HG03342 (cell line): ENCODE measurements at regions not wholly inside any gene's neighbourhood (a gene's known extent, or its start where the extent isn't known, plus 50 kb on each side); places are given as distances from the start of the nearest gene placed in this dataset.

Source experiments
- ATAC-seq: cut with Tn5 transposase; IDR thresholded peaks from one replicate; pipeline ENCODE4 v1.9.1; 2021; ENCODE audit warnings: mild to moderate bottlenecking, moderate library complexity; ENCODE audit not compliant: unreplicated experiment

DNA sequence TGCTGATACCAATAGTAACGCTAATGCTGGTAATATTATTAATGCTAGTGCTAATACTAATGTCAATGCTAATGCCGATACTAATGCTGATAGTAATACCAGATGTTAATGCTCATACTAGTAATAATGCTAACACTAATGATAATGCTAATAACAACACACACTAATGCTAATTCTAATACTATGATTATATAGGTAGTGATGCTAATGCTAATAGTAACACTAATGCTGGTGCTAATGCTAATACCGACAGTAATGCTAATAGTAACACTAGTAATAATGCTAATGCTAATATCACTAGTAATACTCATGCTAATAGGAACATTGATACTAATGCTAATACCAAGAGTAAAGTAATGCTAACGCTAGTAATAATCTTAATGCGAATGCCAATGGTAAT, 406.4 kb upstream of the RNF32 start:
- ATAC-seq: no peak

DNA sequence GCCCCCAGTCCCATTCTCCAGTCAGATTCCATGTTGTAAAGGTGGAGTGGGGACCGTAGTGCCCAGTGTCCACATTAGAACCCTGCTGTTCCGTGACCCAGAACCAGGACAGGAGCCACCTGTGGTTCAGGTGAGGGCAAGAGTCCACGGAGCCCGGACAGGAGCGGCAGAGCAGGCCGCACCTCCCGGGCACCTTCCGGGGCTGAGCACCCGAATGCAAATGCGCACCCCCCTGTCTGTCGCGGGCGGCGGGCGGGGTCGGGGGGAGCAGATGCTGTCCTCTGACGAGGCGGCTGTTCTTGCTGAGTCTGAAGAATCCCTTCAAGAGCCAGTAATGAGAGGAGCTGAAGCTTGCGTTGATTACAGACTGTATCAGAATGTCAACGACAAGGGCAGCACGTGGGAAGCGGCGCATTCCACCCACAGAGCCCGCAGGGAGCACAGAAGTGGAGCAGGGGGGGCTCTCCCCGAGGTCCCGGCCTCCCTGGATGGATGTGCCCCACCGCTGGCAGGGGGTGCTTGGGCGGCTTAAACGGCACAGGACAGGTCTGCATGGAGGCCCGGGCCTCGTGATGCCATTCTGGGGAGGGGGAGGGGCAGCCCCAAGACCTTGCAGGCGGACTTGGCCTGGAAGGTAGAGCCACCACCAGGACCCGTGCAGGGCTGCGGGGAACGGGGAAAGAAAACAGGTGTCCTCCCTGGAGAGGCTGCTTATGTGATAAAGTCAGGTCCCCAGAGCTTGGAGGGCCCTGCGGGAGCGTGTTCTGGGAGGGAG, 407.5 kb upstream of the RNF32 start:
- ATAC-seq: no peak

DNA sequence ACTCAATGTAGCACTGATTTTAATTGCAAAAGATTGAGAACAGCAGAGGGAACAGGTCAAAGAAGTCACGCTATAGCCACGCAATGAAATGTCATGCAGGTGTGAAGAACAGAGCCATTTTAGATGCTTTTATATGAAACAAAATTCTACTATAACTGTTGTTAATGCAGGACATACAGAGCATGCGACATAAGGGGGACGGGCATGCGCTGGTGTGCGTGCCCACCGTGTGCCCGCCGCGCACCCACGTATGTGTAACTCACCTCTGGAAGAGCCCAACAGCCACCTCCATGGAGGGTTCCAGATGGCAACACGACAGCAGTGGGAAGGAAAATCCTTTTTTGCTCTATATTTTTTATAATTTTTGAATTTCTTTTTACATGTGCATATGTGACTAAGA, 410.0 kb upstream of the RNF32 start:
- no peak for ATAC-seq

DNA sequence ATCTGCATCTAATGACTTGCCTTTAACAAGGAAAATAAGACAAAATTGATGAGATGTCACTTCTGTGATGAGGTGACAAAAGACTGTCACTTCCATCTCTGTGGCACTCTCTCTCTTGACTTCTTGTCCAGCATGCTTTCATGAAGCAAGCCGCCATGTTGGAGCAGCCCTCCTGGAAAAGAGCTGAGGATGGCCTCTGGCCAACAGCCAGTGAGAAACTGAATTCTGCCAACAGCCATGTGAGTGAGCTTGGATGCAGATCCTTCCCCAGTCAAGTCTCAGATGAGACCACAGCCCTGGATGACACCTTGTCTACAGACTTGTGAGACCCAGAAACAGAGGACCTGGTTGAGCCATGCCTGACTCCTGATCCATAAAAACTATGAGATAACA, 412.6 kb upstream of the SHH start:
- no peak for ATAC-seq

DNA sequence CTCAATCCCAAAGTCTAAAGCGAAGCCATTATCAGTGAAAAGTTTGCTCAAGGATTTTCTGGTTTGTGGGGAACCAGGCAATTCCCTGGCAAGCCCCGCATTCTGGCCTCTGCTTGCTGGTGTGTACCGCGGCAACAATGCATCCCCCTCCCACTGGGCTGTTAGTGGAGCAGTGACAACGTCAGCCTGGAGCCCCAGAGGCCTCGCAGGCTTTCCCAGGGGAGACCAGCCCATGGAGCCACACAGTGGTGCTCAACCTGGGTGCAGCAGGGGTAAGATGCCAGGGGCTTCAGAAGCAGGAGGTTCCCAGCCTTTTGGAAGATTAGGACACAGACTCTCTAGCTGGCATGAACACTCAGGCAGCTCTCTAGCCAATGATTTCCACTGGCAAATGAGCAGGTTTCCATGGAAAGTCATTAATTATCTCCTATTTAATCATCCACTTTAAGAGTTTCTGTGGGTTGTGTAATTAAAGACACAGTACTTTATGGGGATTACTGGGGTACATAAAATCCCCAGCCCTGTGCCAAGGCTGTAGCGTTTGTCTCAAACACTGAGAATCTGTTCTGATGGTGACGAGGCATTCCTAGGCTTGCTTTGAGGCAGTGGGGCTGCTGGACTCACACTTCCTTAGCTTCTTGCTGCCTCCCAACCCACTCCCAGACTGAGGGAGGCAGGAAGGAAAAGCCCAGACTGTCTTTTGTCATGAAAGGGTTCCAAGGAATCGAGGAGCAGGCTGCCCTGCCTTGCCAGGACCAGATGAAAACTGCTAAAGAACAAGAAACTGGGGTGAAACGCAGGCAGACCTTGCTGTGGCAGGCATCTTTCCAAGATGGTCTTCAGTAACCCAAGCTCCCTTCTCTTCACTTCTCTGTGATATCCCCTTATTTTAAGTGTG, 411.9 kb upstream of the SHH start:
- no peak for ATAC-seq

DNA sequence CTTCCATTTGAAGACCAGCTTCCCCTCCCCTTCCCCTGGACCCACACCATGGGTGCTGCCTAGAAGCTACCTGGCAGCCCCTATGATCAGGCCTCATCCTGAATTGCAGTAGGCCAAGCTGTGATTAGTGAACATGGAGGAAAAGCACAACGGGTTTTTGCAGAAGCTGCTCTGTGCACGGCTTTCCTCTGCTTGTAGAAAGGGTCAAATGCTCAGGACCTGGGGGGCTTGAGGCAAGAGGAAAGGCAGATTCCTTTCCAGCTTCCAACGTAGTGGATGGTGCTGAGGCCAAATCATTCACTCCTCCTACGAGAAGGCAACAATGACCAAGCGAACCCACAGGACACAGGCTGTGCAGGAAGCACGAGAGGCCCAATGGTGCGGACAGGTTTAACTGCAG, 410.3 kb upstream of the SHH start:
- ATAC-seq: no peak

DNA sequence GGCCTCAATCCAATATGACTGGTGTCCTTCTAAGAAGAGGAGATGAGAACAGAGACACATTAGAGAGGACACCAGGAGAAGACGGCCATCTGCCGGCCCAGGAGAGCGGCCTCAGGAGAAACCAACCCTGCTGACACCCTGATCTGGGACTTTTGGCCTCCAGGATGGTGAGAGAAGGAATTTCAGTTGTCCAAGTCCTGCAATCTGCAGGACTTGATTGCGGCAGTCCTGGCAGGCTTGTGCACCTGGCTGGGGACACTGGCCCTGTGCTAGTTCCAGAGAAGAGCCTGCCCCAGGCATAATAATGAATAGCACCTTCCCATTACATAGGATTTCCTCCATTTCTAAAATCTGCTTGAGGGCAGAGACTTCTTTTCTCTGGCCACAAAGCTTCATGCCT, 409.9 kb upstream of the SHH start:
- no peak for ATAC-seq

DNA sequence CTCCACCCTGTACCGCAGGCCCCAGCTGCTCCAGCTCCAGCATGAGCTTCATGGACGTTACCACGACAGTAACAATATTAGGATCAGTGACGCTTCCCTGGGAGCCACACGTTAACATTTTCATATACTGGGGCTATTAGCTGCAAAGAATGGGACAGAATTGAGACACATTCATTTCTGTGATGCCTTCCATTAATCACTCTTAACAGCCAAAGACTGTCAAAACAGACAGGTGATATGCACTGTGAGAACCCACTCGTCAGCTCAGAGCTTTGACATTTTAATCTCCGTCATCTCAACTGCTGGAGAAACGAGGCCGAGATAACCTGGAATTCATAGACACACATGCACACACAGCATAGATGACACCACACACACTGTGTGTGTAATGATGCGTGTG, 408.4 kb upstream of the SHH start:
- ATAC-seq: no peak

DNA sequence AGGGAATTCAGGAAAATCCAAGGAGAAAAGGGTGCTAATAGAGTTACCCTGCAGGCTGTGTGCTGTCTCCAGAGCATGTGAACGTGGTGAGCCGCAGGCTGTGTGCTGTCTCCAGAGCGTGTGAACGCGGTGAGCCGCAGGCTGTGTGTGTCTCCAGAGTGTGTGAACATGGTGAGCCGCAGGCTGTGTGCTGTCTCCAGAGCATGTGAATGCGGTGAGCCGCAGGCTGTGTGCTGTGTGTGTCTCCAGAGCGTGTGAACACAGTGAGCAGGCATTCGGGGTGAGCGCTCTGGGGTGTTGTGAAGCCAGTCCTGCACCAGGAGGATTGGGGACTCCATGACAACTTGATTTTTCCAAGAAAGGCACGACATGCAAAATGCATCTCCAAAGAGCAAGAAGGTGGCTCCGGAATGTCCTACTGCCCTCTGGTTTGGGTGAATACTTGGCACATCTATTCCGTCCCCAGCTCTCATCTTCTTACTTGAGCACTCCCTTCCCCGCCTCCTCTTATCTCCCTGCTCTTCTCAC, 407.9 kb upstream of the SHH start:
- no peak for ATAC-seq

DNA sequence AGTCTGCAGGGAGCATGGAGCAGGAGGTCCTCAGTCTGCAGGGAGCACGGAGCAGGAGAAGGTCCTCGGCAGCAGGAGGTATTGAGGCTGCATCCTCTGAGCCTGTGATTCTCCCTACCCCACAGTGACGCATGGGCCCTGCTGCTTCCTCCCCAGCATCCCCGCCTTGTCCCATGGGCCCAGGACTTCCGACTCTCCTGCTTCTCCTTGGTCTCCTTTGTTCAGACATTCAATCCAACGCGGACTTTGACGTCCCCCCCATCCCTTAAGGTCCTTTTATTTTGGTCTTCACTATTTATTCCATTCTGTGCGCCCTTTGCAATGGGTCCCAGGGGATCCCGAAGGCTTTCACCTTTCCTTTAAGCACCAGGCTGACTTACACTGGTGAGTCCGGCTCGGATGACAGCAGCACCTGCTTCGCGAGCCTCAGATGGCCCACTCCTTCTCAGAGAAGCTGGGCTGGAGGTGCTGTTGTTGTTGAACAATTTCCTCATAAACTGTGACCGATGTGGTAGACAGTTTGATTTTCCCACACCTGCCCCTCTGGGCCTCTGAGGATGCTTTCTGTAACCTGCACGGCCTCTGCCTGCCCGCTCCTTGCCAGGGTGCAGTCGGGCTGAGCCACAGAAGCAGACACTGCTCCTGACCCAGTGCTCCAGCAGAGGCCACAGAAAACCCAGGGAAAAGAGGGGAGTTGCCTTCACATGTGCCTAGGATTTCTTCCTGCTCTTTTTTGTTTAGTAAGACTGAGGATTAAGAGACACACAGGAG, 407.2 kb upstream of the SHH start:
- ATAC-seq: no peak

DNA sequence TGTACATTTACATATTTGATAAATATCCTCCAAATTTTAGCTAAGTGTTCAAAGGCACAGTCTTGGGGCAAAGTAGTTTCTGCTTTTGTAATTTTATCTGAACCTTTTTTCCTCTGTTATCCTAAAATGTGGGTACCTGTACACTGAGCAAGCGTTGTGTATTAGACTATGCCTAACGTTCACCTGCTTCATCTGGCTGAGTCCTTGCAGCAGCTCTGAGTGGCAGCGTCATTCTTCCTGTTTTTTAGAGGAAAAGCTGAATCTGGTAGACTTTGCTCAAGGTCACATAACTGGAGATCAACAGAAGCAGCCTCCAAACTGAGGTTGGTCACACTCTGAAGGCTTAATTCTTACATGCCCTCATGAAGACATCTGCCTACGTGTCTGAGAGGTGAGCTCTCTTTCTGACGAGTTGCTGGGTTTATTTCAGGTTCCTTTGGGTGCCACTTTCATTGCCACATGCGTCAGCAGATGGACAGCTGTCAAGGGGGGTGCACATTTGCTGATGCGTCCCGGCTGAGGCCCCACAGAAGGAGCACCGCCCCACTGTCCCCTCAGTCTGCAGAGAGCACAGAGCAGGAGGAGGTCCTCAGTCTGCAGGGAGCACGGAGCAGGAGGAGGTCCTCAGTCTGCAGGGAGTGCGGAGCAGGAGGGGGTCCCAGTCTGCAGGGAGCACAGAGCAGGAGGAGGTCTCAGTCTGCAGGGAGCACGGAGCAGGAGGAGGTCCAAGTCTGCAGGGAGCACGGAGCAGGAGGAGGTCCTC, 406.5 kb upstream of the SHH start:
- ATAC-seq: no peak

DNA sequence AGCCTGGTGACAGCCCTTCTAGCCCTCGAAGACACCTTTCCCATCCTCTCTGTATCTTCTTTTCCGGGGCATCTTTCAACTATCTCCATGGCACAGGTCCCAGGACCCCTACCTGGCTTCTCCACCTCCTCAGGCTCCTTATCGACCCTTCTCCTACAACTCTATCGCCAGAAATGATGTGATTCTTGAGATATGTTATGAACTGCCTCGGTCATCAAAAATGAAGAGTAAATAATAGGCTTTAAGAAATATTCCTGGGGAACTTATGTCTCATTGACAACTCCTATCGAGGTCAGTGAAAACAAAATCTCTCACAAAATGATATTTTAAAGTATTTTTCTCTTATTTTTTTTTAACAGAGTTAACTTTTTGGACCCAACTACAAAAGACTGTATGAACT, 405.5 kb upstream of the SHH start:
- ATAC-seq: no peak

DNA sequence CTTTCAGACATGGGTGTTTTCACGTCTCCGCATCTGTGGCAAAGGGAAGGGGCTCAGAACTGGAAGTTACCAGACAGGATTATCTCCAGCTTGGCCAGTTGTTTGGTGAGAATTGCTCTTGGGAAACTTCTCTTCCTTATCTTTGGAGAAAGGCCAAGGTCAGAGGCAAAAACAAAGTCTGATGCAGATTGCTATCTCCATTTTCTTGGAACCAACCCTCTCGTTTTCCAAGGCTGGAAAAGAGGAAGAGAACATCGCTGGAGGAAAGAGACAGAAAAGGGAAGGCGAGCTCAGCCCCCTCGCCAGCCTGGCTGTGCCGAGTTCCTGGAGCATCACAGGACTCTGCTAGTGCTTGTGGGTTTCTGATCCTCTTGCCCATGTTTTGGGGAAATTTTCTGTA, 396.8 kb upstream of the SHH start:
- ATAC-seq: no peak

DNA sequence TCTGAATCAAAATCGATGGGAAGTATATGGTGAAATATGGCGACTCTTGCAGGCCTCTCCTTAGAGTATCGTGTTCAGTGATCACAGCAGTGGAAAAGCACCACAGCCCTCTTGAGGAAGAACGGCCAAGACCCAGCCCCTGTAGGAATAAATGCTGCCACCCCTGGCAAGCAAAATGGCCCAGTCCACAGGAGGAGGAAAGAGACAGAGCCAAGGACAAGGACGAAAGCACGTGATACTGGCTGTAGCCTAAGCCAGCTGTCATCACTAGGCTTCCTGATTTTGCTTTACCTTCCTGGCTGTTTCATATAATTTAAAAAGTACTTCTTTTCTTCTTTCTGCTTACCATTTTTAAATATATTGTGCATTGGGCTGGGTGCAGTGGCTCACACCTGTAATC, 395.0 kb upstream of the SHH start:
- no peak for ATAC-seq

DNA sequence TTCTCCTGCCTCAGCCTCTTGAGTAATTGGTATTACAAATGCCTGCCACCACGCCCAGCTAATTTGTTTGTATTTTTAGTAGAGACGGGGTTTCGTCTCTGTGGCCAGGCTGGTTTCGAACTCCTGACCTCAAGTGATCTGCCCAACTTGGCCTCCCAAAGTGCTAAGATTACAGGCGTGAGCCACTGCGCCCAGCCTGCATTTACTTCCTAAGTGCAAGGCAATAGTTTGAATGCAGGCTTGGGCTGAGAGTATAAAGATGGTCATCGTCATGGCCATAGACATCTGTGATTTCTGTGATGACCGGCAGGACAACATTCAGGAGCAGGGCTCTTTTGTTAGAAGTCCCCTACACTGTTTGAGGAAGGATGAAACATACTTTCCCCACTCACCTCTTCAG, 393.9 kb upstream of the SHH start:
- no peak for ATAC-seq

DNA sequence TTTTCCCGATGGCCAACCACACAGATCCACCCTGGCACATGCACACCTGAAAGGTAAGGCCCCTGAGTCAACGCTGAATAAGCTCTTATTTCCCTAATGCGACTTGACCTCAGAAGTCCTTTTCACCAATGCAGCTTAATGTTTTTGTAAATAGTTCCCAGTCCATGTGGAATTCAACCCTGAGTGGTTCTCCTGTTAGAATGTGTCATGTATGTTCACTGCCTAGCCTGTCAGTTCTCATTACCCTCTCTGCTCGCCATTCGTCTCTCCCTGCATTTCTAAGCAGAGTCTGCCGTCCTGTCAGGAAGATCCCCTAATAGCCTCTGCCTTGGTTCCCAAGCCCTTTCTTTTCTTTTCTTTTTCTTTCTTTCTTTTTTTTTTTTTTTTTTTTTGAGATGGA, 392.6 kb upstream of the SHH start:
- no peak for ATAC-seq

DNA sequence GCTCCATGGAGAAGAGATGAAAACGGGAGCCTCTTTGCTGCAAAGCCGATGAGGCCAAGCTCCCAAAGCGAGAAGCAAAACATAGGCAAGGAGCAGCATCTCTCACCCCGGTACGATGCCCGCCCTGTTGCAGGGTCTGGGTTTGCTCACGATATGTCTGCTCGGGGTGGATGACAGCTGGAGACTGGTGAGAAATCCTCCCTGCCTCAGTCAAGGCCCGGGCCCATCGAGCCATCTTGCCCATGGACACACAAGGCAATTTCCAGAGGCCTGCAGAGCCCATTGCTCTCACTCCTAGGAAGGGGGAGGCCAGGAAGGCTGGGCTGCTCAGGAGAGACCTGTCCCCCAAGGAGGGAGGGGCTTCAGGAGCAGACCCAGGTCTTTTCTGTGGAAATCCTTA, 391.7 kb upstream of the SHH start:
- no peak for ATAC-seq

DNA sequence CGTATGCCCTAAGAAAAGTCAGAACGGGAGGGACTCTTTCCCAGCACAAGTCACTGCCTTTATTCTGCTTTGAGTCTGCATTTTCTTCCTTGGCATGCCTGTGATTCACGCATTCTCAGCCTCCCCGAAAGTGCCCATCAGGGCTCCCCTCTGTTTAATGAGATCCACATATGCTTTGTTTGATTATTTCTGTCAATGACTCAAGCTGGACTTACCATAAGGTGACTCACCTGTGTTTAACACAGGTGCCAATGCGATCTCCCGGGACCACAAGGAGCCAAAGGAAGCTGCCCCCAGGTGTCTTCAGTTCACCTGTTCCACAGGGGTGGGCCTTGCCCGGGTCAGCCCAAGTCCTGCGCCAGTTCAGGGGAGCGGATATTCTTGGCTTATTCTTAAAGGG, 386.0 kb upstream of the SHH start:
- no peak for ATAC-seq

DNA sequence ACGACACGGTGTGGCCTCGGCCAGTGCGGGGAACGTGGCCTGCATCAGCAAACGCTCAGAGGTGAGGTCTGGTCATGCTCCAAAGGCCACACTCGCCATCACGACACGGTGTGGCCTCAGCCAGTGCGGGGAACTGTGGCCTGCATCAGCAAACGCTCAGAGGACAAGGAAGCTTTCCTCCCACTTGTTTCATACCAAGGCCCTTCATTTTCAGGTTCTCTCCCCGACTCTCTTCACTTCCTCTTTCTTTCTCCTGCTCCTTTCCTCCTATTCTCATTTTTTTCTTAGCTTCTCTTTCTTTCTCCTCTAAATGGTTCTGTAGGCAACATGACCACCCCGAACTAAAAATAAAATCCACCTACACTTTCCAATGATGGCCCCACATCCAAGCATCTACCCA, 384.4 kb upstream of the SHH start:
- no peak for ATAC-seq

DNA sequence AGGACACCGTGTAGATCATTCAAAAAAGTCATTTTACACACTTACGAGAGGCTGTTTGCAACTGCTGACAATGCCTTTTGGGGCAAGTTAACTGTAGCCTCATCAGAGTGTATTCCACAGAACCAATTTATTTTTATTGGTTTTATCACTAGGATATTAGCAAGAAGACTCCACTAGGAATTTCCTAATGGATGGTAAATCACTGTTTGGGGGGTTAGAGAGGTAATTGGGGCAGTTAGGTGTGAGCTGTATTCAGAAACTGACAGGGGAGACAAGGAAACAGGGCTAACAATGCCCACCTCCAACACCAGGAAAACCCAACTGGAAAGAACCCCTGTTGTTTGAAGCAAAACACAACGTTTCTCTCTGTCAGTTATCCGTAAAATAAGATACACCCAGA, 383.0 kb upstream of the SHH start:
- no peak for ATAC-seq

DNA sequence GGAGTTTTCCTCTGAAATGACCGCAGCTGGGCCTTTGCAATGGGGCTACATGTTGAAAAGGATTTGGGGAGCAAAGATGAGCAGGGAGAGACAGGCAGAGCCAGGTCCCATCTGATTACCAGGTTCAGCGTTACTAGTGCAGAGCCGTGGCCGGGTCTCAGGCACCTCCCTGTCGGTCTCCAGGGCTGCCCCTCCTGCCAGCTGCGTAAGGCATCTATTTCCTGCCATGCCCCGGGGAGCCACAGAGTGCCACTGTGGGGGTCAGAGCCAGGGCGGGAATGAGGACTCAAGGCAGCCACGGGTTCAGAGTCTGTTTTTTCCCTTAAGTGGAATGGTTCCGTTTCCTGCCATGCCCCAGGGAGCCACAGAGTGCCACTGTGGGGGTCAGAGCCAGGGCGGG, 382.6 kb upstream of the SHH start:
- ATAC-seq: no peak
